ENCODE measurements at regions not wholly inside any gene's neighbourhood (a gene's known extent, or its start where the extent isn't known, plus 50 kb on each side); places are given as distances from the start of the nearest gene placed in this dataset.
A peak's percentile ranks its signal among the peaks of the same experiment; 100 is the strongest.

DNA sequence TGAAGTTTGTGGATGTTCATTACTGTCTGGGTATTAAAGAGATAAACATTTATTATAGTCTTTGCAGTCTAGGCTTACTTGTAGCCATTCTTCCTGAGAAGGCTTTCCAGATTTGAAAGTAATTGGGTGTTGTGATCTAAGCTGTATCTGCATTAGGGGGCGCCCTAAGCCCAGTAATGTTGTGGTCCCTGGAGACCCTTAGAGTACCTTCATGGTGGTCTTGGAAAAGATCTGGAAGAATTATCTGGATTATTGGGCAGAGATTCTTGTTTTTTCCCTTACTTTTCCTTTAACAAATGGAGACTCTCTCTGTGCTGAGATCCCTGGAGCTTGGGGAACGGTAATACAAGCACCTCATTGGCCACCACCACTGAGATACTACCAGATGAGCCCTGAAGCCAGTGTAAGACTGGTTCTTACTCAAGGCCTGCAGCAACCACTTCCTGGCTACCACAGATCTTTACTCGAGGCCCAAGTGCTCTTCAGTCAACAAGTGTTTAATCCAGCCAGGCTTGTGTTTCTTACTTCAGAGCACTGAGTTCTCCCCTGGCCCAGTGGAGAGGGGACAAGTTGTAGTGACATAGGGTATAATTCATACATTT lies 63.1 kb downstream of the RTL3 start (continued):
- TF ChIP-seq, protein P1, sequence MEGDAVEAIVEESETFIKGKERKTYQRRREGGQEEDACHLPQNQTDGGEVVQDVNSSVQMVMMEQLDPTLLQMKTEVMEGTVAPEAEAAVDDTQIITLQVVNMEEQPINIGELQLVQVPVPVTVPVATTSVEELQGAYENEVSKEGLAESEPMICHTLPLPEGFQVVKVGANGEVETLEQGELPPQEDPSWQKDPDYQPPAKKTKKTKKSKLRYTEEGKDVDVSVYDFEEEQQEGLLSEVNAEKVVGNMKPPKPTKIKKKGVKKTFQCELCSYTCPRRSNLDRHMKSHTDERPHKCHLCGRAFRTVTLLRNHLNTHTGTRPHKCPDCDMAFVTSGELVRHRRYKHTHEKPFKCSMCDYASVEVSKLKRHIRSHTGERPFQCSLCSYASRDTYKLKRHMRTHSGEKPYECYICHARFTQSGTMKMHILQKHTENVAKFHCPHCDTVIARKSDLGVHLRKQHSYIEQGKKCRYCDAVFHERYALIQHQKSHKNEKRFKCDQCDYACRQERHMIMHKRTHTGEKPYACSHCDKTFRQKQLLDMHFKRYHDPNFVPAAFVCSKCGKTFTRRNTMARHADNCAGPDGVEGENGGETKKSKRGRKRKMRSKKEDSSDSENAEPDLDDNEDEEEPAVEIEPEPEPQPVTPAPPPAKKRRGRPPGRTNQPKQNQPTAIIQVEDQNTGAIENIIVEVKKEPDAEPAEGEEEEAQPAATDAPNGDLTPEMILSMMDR (IDR thresholded peaks at IDR 0.05 in 2 of 3, conservative IDR thresholded peaks at IDR 0.05 in 1 of 3; ENCODE audit: control insufficient read depth in 2 of 3, extremely low read depth in 1 of 3, insufficient read depth in 1 of 3, low read depth in 3 of 3, low read length in 3 of 3), result peak in 1 of 3 experiments; percentile 18; a peak in 1 of 6 replicates
- TF ChIP-seq ZZZ3 (IDR thresholded peaks at IDR 0.05; ENCODE audit: control insufficient read depth, insufficient read length, low read depth) (no peak), EGR1 (IDR thresholded peaks at IDR 0.05; ENCODE audit: borderline replicate concordance in 1 of 2, low read depth in 2 of 2, low read length in 2 of 2) (no peak), NR2C2 (IDR thresholded peaks at IDR 0.05; ENCODE audit: borderline replicate concordance, control insufficient read depth, insufficient read length, low read depth) (no peak), RELA (IDR thresholded peaks at IDR 0.05; ENCODE audit: borderline replicate concordance, partially characterized antibody) (no peak), NR2C1 (IDR thresholded peaks at IDR 0.05) (no peak), NR2F1 (conservative IDR thresholded peaks at IDR 0.05) (no peak), SP1 (IDR thresholded peaks at IDR 0.05; ENCODE audit: low read depth, low read length) (no peak), SUPT20H (IDR thresholded peaks at IDR 0.05; ENCODE audit: borderline replicate concordance, control insufficient read depth, low read depth, low read length) (no peak), ZNF207 (IDR thresholded peaks at IDR 0.05; ENCODE audit: borderline replicate concordance) (no peak), RAD21 (IDR thresholded peaks at IDR 0.05; ENCODE audit: insufficient read depth, low read depth, low read length) (peak; percentile 58)
- TF ChIP-seq, protein P2, sequence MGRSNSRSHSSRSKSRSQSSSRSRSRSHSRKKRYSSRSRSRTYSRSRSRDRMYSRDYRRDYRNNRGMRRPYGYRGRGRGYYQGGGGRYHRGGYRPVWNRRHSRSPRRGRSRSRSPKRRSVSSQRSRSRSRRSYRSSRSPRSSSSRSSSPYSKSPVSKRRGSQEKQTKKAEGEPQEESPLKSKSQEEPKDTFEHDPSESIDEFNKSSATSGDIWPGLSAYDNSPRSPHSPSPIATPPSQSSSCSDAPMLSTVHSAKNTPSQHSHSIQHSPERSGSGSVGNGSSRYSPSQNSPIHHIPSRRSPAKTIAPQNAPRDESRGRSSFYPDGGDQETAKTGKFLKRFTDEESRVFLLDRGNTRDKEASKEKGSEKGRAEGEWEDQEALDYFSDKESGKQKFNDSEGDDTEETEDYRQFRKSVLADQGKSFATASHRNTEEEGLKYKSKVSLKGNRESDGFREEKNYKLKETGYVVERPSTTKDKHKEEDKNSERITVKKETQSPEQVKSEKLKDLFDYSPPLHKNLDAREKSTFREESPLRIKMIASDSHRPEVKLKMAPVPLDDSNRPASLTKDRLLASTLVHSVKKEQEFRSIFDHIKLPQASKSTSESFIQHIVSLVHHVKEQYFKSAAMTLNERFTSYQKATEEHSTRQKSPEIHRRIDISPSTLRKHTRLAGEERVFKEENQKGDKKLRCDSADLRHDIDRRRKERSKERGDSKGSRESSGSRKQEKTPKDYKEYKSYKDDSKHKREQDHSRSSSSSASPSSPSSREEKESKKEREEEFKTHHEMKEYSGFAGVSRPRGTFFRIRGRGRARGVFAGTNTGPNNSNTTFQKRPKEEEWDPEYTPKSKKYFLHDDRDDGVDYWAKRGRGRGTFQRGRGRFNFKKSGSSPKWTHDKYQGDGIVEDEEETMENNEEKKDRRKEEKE (IDR thresholded peaks at IDR 0.05), result no peak
